Left hindlimb (tissue), 1 donor: ENCODE measurements at regions not wholly inside any gene's neighbourhood (a gene's known extent, or its start where the extent isn't known, plus 50 kb on each side); places are given as distances from the start of the nearest gene placed in this dataset.

Experiments used
- DNase-seq: peaks from one replicate; pipeline ENCODE4 v3.0.0-alpha.2; 2018

- DNase-seq = no peak
Measured at GRCh38 chr15:70488941-70489848, 274.2 kb downstream of the UACA start.

- DNase-seq = no peak
Measured at GRCh38 chr15:70488002-70488605, 275.3 kb downstream of the UACA start.

- no peak for DNase-seq
Measured at GRCh38 chr15:70487387-70487740, 276.0 kb downstream of the UACA start.

GRCh38 chr15:70486451-70487386, 276.6 kb downstream of the UACA start:
- DNase-seq = no peak

GRCh38 chr15:70486012-70486411, 277.3 kb downstream of the UACA start:
- DNase-seq = no peak

GRCh38 chr15:70484993-70485392, 278.4 kb downstream of the UACA start:
- no peak for DNase-seq

- DNase-seq = no peak
Measured at GRCh38 chr15:70483513-70483912, 279.8 kb downstream of the UACA start.

- no peak for DNase-seq
Measured at GRCh38 chr15:70480196-70480856, 283.0 kb downstream of the UACA start.

- DNase-seq = no peak
Measured at GRCh38 chr15:70479785-70480184, 283.6 kb downstream of the UACA start.

GRCh38 chr15:70479056-70479455, 284.3 kb downstream of the UACA start:
- no peak for DNase-seq

GRCh38 chr15:70478251-70478990, 284.9 kb downstream of the UACA start:
- DNase-seq = peak; percentile 30

- peak; percentile 37 for DNase-seq
Measured at GRCh38 chr15:70477750-70478250, 285.6 kb downstream of the UACA start.

- DNase-seq = peak; percentile 13
Measured at GRCh38 chr15:70476441-70476840, 286.9 kb downstream of the UACA start.

- peak; percentile 31 for DNase-seq
Measured at GRCh38 chr15:70475921-70476320, 287.4 kb downstream of the UACA start.

- DNase-seq = no peak
Measured at GRCh38 chr15:70475407-70475781, 288.0 kb downstream of the UACA start.

- DNase-seq = peak; percentile 89
Measured at GRCh38 chr15:70474471-70475406, 288.6 kb downstream of the UACA start.

GRCh38 chr15:70473581-70474370, 289.6 kb downstream of the UACA start:
- DNase-seq = no peak

GRCh38 chr15:70471517-70471916, 291.8 kb downstream of the UACA start:
- DNase-seq = no peak

- DNase-seq = no peak
Measured at GRCh38 chr15:70470556-70471191, 292.7 kb downstream of the UACA start.
